Vagina (tissue), 2 donors: ENCODE measurements at regions not wholly inside any gene's neighbourhood (a gene's known extent, or its start where the extent isn't known, plus 50 kb on each side); places are given as distances from the start of the nearest gene placed in this dataset.

Source experiments
- DNase-seq, 2 donors: peaks; one replicate each; pipeline ENCODE4 v3.0.0-alpha.2; 2017; ENCODE audit errors: extremely low spot score in 2 of 2
- H3K27ac ChIP-seq: fragments of 200-600 bp; sonication (generic); one replicate; pipeline ENCODE4 v1.5.1; 2019
- H3K27me3 ChIP-seq: fragments of 200-600 bp; sonication (generic); one replicate; pipeline ENCODE4 v1.5.1; 2019
- H3K36me3 ChIP-seq, 2 donors: fragments of 200-600 bp; sonication (generic); one replicate each; pipeline ENCODE4 v1.5.1; 2017 to 2019
- H3K4me1 ChIP-seq: fragments of 200-600 bp; sonication (generic); one replicate; pipeline ENCODE4 v1.5.1; 2019
- H3K4me3 ChIP-seq, 2 donors: fragments of 200-600 bp; sonication (generic); 1 replicate in 1 of 2; 2 replicates in 1 of 2; pipeline ENCODE4 v1.5.1; 2016 to 2019
- H3K9me3 ChIP-seq: fragments of 200-600 bp; sonication (generic); one replicate; pipeline ENCODE4 v1.5.1; 2019
- POLR2A ChIP-seq, 2 donors: fragments of 450-650 bp; IDR thresholded peaks; one replicate each; pipeline ENCODE4 v1.6.1; 2017; ENCODE audit warnings: antibody characterized with exemption in 2 of 2, mild to moderate bottlenecking in 2 of 2, moderate library complexity in 2 of 2
- POLR2AphosphoS5 ChIP-seq, 2 donors: sonication (generic); formaldehyde crosslinking; IDR thresholded peaks; one replicate each; pipeline ENCODE4 v1.9.0; 2017; ENCODE audit warnings: antibody characterized with exemption in 2 of 2, mild to moderate bottlenecking in 2 of 2, low read depth in 1 of 2; ENCODE audit not compliant: insufficient read depth in 1 of 2
- intact Hi-C: fragments of 100-400 bp; cut with DNase I; formaldehyde crosslinking; loops from one replicate; pipeline ENCODE4 v1.15.1; 2023
- TF ChIP-seq, protein P1 (sequence below), 3 experiments: fragments of 450-650 bp in 2 of 3; fragments of 200-600 bp in 1 of 3; sonication (generic) in 1 of 3; IDR thresholded peaks; one replicate each; pipeline ENCODE4 v1.5.1; 2017 to 2019; ENCODE audit warnings: antibody characterized with exemption in 3 of 3, mild to moderate bottlenecking in 2 of 3, moderate library complexity in 2 of 3

DNA sequence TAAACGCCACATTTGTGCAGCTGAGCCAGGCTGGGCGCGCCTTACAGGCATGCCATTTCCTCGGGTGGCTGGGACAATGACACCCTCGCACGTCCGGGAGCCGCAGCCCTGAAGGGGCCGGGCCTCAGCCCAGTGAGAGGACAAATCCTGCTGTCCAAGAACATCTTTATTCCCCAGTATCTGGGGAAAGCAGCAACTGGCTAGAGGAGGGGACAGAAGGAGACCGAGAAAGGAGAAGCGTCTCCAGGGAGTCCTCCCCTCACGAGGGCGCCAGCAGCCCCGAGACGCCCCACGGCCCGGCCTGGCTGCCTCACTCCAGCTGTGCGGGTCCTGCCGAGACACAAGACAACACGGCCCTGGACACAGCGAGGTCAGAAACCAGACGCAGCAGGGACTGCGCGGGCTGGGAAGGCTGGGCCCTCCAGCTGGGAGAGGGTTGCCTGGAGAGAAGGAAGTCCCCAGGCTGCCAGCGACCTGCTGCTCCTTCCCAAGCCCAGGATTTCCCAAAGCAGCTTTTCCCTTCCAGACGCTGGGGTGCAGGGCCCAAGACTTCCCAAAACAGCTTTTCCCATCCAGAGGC, 130.2 kb downstream of the CHSY1 start:
- intact Hi-C loops = loop anchor here (5.0 kb wide), 1 partner anchor 46 kb away; no protein-coding TSS in a partner anchor
- H3K27ac ChIP-seq = peak overlapping the region; percentile 85
- DNase-seq = no peak
- TF ChIP-seq POLR2AphosphoS5 (IDR thresholded peaks at IDR 0.05; ENCODE audit: insufficient read depth in 1 of 2, low read depth in 1 of 2) (peak in 1 of 2 donors; percentile 62), POLR2A (IDR thresholded peaks at IDR 0.05) (no peak)
- no peaks in the 10 kb centered on the region for H3K36me3 ChIP-seq
- H3K9me3 ChIP-seq = no peaks in the 10 kb centered on the region
- peak overlapping the region; percentile 25 to 34 for H3K4me3 ChIP-seq
- H3K27me3 ChIP-seq = no peaks in the 10 kb centered on the region
- H3K4me1 ChIP-seq = peaks cover 27% of the 10 kb centered on the region

DNA sequence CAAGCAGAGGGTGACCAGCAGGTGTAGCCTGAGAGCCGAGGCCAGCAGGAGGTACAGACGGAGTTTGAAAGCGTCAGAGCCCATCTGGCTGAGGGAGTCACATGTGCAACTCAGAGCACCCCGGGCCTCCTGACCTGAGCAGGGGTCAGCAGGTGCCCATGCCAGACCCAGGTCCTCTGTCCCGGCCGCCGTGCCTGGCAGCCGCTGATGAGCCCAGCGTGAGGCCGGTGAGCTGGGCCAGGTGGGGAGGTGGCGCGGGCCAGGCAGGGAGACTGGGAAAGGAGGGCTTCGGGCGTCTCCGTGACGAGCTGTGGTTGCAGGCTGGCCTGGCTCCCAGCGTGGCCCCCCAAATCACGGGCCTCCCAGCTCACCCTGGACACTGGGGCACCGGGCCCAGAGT, 130.9 kb downstream of the CHSY1 start:
- no peaks in the 10 kb centered on the region for H3K36me3 ChIP-seq
- no peak for DNase-seq
- H3K9me3 ChIP-seq = no peaks in the 10 kb centered on the region
- intact Hi-C loops = loop anchor here (5.0 kb wide), 1 partner anchor 46 kb away; no protein-coding TSS in a partner anchor
- peak overlapping the region in 1 of 2 donors; percentile 25 for H3K4me3 ChIP-seq
- H3K4me1 ChIP-seq = peaks cover 32% of the 10 kb centered on the region
- peak overlapping the region; percentile 85 for H3K27ac ChIP-seq
- TF ChIP-seq, protein P1, sequence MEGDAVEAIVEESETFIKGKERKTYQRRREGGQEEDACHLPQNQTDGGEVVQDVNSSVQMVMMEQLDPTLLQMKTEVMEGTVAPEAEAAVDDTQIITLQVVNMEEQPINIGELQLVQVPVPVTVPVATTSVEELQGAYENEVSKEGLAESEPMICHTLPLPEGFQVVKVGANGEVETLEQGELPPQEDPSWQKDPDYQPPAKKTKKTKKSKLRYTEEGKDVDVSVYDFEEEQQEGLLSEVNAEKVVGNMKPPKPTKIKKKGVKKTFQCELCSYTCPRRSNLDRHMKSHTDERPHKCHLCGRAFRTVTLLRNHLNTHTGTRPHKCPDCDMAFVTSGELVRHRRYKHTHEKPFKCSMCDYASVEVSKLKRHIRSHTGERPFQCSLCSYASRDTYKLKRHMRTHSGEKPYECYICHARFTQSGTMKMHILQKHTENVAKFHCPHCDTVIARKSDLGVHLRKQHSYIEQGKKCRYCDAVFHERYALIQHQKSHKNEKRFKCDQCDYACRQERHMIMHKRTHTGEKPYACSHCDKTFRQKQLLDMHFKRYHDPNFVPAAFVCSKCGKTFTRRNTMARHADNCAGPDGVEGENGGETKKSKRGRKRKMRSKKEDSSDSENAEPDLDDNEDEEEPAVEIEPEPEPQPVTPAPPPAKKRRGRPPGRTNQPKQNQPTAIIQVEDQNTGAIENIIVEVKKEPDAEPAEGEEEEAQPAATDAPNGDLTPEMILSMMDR (IDR thresholded peaks at IDR 0.05) = no peak
- TF ChIP-seq POLR2A (IDR thresholded peaks at IDR 0.05) = no peak
- no peak for TF ChIP-seq POLR2AphosphoS5 (IDR thresholded peaks at IDR 0.05; ENCODE audit: insufficient read depth in 1 of 2, low read depth in 1 of 2)
- no peaks in the 10 kb centered on the region for H3K27me3 ChIP-seq

DNA sequence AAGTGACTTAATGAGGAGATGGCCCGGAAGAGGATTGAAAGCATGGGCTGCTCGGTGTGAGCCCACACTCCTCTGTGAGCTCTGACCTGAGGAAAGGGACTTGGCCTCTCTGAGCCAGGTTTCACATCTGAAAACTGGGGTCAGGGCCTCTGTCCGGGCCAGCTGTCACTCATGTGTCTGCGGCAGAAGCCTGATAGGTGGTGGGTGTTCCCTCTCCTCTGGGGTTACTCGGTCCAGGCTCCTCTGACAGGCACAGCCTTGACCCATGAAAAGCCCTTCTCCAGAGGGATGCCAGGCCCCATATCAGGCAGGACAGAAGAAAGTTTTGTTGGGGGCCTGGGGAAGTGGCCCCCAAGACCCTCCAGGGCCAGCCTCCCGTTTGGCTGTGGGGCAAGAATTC, 131.4 kb downstream of the CHSY1 start:
- no peak for DNase-seq
- no peak overlapping the region for H3K4me3 ChIP-seq
- no peaks in the 10 kb centered on the region for H3K36me3 ChIP-seq
- no peaks in the 10 kb centered on the region for H3K9me3 ChIP-seq
- H3K4me1 ChIP-seq = peaks cover 37% of the 10 kb centered on the region
- intact Hi-C loops = loop anchor here (5.0 kb wide), 1 partner anchor 47 kb away; no protein-coding TSS in a partner anchor
- H3K27ac ChIP-seq = no peak overlapping the region
- TF ChIP-seq POLR2AphosphoS5 (IDR thresholded peaks at IDR 0.05; ENCODE audit: insufficient read depth in 1 of 2, low read depth in 1 of 2) (no peak), POLR2A (IDR thresholded peaks at IDR 0.05) (no peak)
- TF ChIP-seq, protein P1 (IDR thresholded peaks at IDR 0.05) = no peak
- H3K27me3 ChIP-seq = no peaks in the 10 kb centered on the region
